ENCODE measurements at regions not wholly inside any gene's neighbourhood (a gene's known extent, or its start where the extent isn't known, plus 50 kb on each side); places are given as distances from the start of the nearest gene placed in this dataset.

GRCh38 chr6:15826814-15827318, 164.0 kb upstream of the DTNBP1 start:
- ChIA-PET POLR2A (no interaction called here), CTCF (interaction anchor here (0.9 kb wide), 1 partner anchor 110 kb away, joined by 3 read pairs; no protein-coding TSS in a partner anchor)
- H3K36me3 ChIP-seq (ENCODE audit: control insufficient read depth in 2 of 2, insufficient read depth in 1 of 2, low read length in 2 of 2), result no peaks in the 10 kb centered on the region
- H3K4me1 ChIP-seq (ENCODE audit: control insufficient read depth, insufficient read depth, low read length), result no peaks in the 10 kb centered on the region
- H3K4me3 ChIP-seq (ENCODE audit: low read depth, low read length), result no peak overlapping the region
- H3K27ac ChIP-seq (ENCODE audit: extremely low read depth, low read depth, low read length), result no peak overlapping the region
- no peak for TF ChIP-seq ZFP37 (tag by site-specific recombination; IDR thresholded peaks at IDR 0.05)
- no peak for TF ChIP-seq ZNF610 (tag by site-specific recombination; IDR thresholded peaks at IDR 0.05; ENCODE audit: borderline replicate concordance)
- no peak for TF ChIP-seq SALL2 (tag by site-specific recombination; IDR thresholded peaks at IDR 0.05; ENCODE audit: borderline replicate concordance)
- TF ChIP-seq ZBTB21 (tag by site-specific recombination; IDR thresholded peaks at IDR 0.05), result no peak
- no peak for TF ChIP-seq GLI2 (tag by site-specific recombination; IDR thresholded peaks at IDR 0.05; ENCODE audit: borderline replicate concordance, low read depth)
- TF ChIP-seq ZBTB20 (tag by site-specific recombination; IDR thresholded peaks at IDR 0.05), result no peak
- no peak for TF ChIP-seq ZNF629 (tag by site-specific recombination; IDR thresholded peaks at IDR 0.05)
- TF ChIP-seq ZBTB11 (tag by site-specific recombination; conservative IDR thresholded peaks at IDR 0.05; ENCODE audit: low read depth), result no peak
- TF ChIP-seq ZNF580 (tag by site-specific recombination; IDR thresholded peaks at IDR 0.05), result no peak
- no peak for TF ChIP-seq ZNF23 (tag by site-specific recombination; IDR thresholded peaks at IDR 0.05; ENCODE audit: borderline replicate concordance)
- no peak for TF ChIP-seq ZNF19 (tag by site-specific recombination; IDR thresholded peaks at IDR 0.05; ENCODE audit: low read depth)
- no peak for TF ChIP-seq ZNF660 (tag by site-specific recombination; IDR thresholded peaks at IDR 0.05)
- no peak for TF ChIP-seq ZNF624 (tag by site-specific recombination; IDR thresholded peaks at IDR 0.05)
- no peak for TF ChIP-seq ZNF548 (tag by site-specific recombination; IDR thresholded peaks at IDR 0.05)
- no peak for TF ChIP-seq KLF9 (tag by site-specific recombination; IDR thresholded peaks at IDR 0.05; ENCODE audit: low read depth)
- no peak for TF ChIP-seq KLF17 (tag by site-specific recombination; IDR thresholded peaks at IDR 0.05)
- no peak for TF ChIP-seq ZBTB26 (tag by site-specific recombination; optimal IDR thresholded peaks at IDR 0.05)
- no peak for TF ChIP-seq ZNF266 (tag by site-specific recombination; IDR thresholded peaks at IDR 0.05; ENCODE audit: low read depth)
- TF ChIP-seq ZNF639 (tag by site-specific recombination; IDR thresholded peaks at IDR 0.05), result no peak
- H3K9me3 ChIP-seq (ENCODE audit: control insufficient read depth, insufficient read depth, low read depth, low read length), result no peaks in the 10 kb centered on the region
